AG09309 (cell line): ENCODE measurements at regions not wholly inside any gene's neighbourhood (a gene's known extent, or its start where the extent isn't known, plus 50 kb on each side); places are given as distances from the start of the nearest gene placed in this dataset.
"Not testable (repeated sequence)": the region's sequence is repeated elsewhere in the genome, so short reads cannot be mapped to it uniquely, and the experiment has no call there.

ENCODE experiments used
- DNase-seq: peaks from one replicate; pipeline ENCODE4 v3.0.0-alpha.2; 2010; ENCODE audit warnings: low read depth
- H3K4me3 ChIP-seq: 2 replicates; pipeline ENCODE4 v1.5.1; 2011; ENCODE audit warnings: mild to moderate bottlenecking, low read depth, low read length, moderate library complexity; ENCODE audit not compliant: control insufficient read depth
- CTCF ChIP-seq: IDR thresholded peaks from 2 replicates; pipeline ENCODE4 v1.5.1; 2011; ENCODE audit warnings: mild to moderate bottlenecking, low read depth, low read length, inconsistent platforms; ENCODE audit not compliant: insufficient read depth, control insufficient read depth; ENCODE audit errors: missing control alignments

GRCh38 chr4:151850791-151851213 is 90.0 kb upstream of the GATB start:
- no peak overlapping the region for H3K4me3 ChIP-seq
- no peak for TF ChIP-seq CTCF
- no peak for DNase-seq

- not testable (repeated sequence) for DNase-seq, H3K4me3 ChIP-seq
Measured at GRCh38 chr4:151845551-151845950, 84.7 kb upstream of the GATB start.

GRCh38 chr4:151842430-151843079 is 81.7 kb upstream of the GATB start:
- H3K4me3 ChIP-seq: no peak overlapping the region
- DNase-seq: no peak
- no peak for TF ChIP-seq CTCF

GRCh38 chr4:151841107-151841506 is 80.3 kb upstream of the GATB start:
- TF ChIP-seq CTCF: no peak
- no peak overlapping the region for H3K4me3 ChIP-seq
- DNase-seq: no peak

- DNase-seq: no peak
- no peak for TF ChIP-seq CTCF
- H3K4me3 ChIP-seq: no peak overlapping the region
Measured at GRCh38 chr4:151835467-151835866, 74.7 kb upstream of the GATB start.

GRCh38 chr4:151833174-151833573 is 72.4 kb upstream of the GATB start:
- DNase-seq: no peak
- TF ChIP-seq CTCF: no peak
- no peak overlapping the region for H3K4me3 ChIP-seq

- no peak for TF ChIP-seq CTCF
- no peak for DNase-seq
- H3K4me3 ChIP-seq: no peak overlapping the region
Measured at GRCh38 chr4:151831526-151831925, 70.7 kb upstream of the GATB start.
